HG03571 (cell line): ENCODE measurements at regions not wholly inside any gene's neighbourhood (a gene's known extent, or its start where the extent isn't known, plus 50 kb on each side); places are given as distances from the start of the nearest gene placed in this dataset.

Source experiments
- ATAC-seq: cut with Tn5 transposase; IDR thresholded peaks from one replicate; pipeline ENCODE4 v1.9.1; 2021; ENCODE audit not compliant: unreplicated experiment

GRCh38 chr10:92747066-92747465 lies 57.3 kb downstream of the HHEX start:
- ATAC-seq = no peak

GRCh38 chr10:92747600-92747999 lies 57.8 kb downstream of the HHEX start:
- no peak for ATAC-seq

- ATAC-seq = no peak
Measured at GRCh38 chr10:92750791-92751533, 61.2 kb downstream of the HHEX start.

- no peak for ATAC-seq
Measured at GRCh38 chr10:92751534-92751811, 61.7 kb downstream of the HHEX start.

GRCh38 chr10:92751827-92752226 lies 62.1 kb downstream of the HHEX start:
- ATAC-seq = no peak

- ATAC-seq = no peak
Measured at GRCh38 chr10:92753865-92754264, 64.1 kb downstream of the HHEX start.

- no peak for ATAC-seq
Measured at GRCh38 chr10:92755725-92756124, 66.0 kb downstream of the HHEX start.

- peak; percentile 80 for ATAC-seq
Measured at GRCh38 chr10:92756201-92757065, 66.7 kb downstream of the HHEX start.

GRCh38 chr10:92757066-92757710 lies 67.4 kb downstream of the HHEX start:
- peak; percentile 70 for ATAC-seq

GRCh38 chr10:92757711-92758104 lies 68.0 kb downstream of the HHEX start:
- ATAC-seq = no peak

- no peak for ATAC-seq
Measured at GRCh38 chr10:92758594-92758993, 68.8 kb downstream of the HHEX start.

GRCh38 chr10:92760609-92761008 lies 70.9 kb downstream of the HHEX start:
- ATAC-seq = no peak

- ATAC-seq = no peak
Measured at GRCh38 chr10:92761571-92761970, 71.8 kb downstream of the HHEX start.

GRCh38 chr10:92763634-92764155 lies 73.9 kb downstream of the HHEX start:
- ATAC-seq = no peak

GRCh38 chr10:92766451-92766850 lies 76.7 kb downstream of the HHEX start:
- ATAC-seq = no peak

GRCh38 chr10:92768104-92768503 lies 78.3 kb downstream of the HHEX start:
- ATAC-seq = no peak

- no peak for ATAC-seq
Measured at GRCh38 chr10:92773776-92774175, 74.5 kb upstream of the EXOC6 start.

- no peak for ATAC-seq
Measured at GRCh38 chr10:92778091-92778490, 70.2 kb upstream of the EXOC6 start.

GRCh38 chr10:92785118-92785517 lies 63.2 kb upstream of the EXOC6 start:
- no peak for ATAC-seq

- no peak for ATAC-seq
Measured at GRCh38 chr10:92787557-92788152, 60.7 kb upstream of the EXOC6 start.

GRCh38 chr10:92789067-92789466 lies 59.3 kb upstream of the EXOC6 start:
- ATAC-seq = no peak
